GM18909 (cell line): ENCODE measurements at regions not wholly inside any gene's neighbourhood (a gene's known extent, or its start where the extent isn't known, plus 50 kb on each side); places are given as distances from the start of the nearest gene placed in this dataset.
"Not testable (repeated sequence)": the region's sequence is repeated elsewhere in the genome, so short reads cannot be mapped to it uniquely, and the experiment has no call there.

ENCODE experiments used
- ATAC-seq: cut with Tn5 transposase; IDR thresholded peaks from one replicate; pipeline ENCODE4 v1.9.1; 2021; ENCODE audit warnings: mild to moderate bottlenecking; ENCODE audit not compliant: unreplicated experiment, poor library complexity

- ATAC-seq, result no peak
Observed at GRCh38 chr22:26910845-26911244, 253.5 kb downstream of the MIAT start.

GRCh38 chr22:26912655-26913345 is 255.4 kb downstream of the MIAT start:
- ATAC-seq, result no peak

- ATAC-seq, result no peak
Observed at GRCh38 chr22:26914519-26915185, 257.3 kb downstream of the MIAT start.

GRCh38 chr22:26916236-26916635 is 258.8 kb downstream of the MIAT start:
- ATAC-seq, result no peak

- no peak for ATAC-seq
Observed at GRCh38 chr22:26918226-26918625, 260.8 kb downstream of the MIAT start.

- no peak for ATAC-seq
Observed at GRCh38 chr22:26921726-26922125, 264.3 kb downstream of the MIAT start.

GRCh38 chr22:26922806-26923205 is 265.4 kb downstream of the MIAT start:
- ATAC-seq, result no peak

GRCh38 chr22:26923531-26923930 is 266.1 kb downstream of the MIAT start:
- ATAC-seq, result no peak

GRCh38 chr22:26927821-26928220 is 270.4 kb downstream of the MIAT start:
- ATAC-seq, result no peak

- ATAC-seq, result no peak
Observed at GRCh38 chr22:26931471-26931870, 274.1 kb downstream of the MIAT start.

- no peak for ATAC-seq
Observed at GRCh38 chr22:26933105-26933590, 275.8 kb downstream of the MIAT start.

GRCh38 chr22:26937213-26937612 is 279.8 kb downstream of the MIAT start:
- ATAC-seq, result no peak

- no peak for ATAC-seq
Observed at GRCh38 chr22:26939466-26939865, 282.1 kb downstream of the MIAT start.

GRCh38 chr22:26941896-26942636 is 284.7 kb downstream of the MIAT start:
- no peak for ATAC-seq

- no peak for ATAC-seq
Observed at GRCh38 chr22:26942637-26942957, 285.2 kb downstream of the MIAT start.

GRCh38 chr22:26945565-26945964 is 288.2 kb downstream of the MIAT start:
- no peak for ATAC-seq

GRCh38 chr22:26949193-26949592 is 291.8 kb downstream of the MIAT start:
- no peak for ATAC-seq

- ATAC-seq, result not testable (repeated sequence)
Observed at GRCh38 chr22:26951139-26951538, 293.8 kb downstream of the MIAT start.

GRCh38 chr22:26952004-26952403 is 294.6 kb downstream of the MIAT start:
- no peak for ATAC-seq

GRCh38 chr22:26952451-26953011 is 295.1 kb downstream of the MIAT start:
- no peak for ATAC-seq
